Ishikawa (cell line): ENCODE measurements at regions not wholly inside any gene's neighbourhood (a gene's known extent, or its start where the extent isn't known, plus 50 kb on each side); places are given as distances from the start of the nearest gene placed in this dataset.

ENCODE experiments used
- CEBPB ChIP-seq: IDR thresholded peaks from 2 replicates; pipeline ENCODE4 v1.6.1; 2012
- CREB1 ChIP-seq: IDR thresholded peaks from 2 replicates; pipeline ENCODE4 v1.6.1; 2012; ENCODE audit warnings: low read depth
- EGR1 ChIP-seq: IDR thresholded peaks from 2 replicates; pipeline ENCODE4 v1.6.1; 2012
- EP300 ChIP-seq: IDR thresholded peaks from 2 replicates; pipeline ENCODE4 v1.6.1; 2012; ENCODE audit warnings: borderline replicate concordance
- FOXM1 ChIP-seq: IDR thresholded peaks from 2 replicates; pipeline ENCODE4 v1.6.1; 2012; ENCODE audit warnings: low read depth, borderline replicate concordance
- MAX ChIP-seq: IDR thresholded peaks from 2 replicates; pipeline ENCODE4 v1.6.1; 2012
- NFIC ChIP-seq: IDR thresholded peaks from 2 replicates; pipeline ENCODE4 v1.6.1; 2012
- RAD21 ChIP-seq: IDR thresholded peaks from 2 replicates; pipeline ENCODE4 v1.6.1; 2012; ENCODE audit warnings: low read depth
- REST ChIP-seq: IDR thresholded peaks from 2 replicates; pipeline ENCODE4 v1.6.1; 2012; ENCODE audit warnings: low read depth, mild to moderate bottlenecking
- TAF1 ChIP-seq: IDR thresholded peaks from 2 replicates; pipeline ENCODE4 v1.6.1; 2012; ENCODE audit warnings: low read depth, mild to moderate bottlenecking
- TCF12 ChIP-seq: IDR thresholded peaks from 2 replicates; pipeline ENCODE4 v1.6.1; 2012; ENCODE audit warnings: low read depth
- TEAD4 ChIP-seq: IDR thresholded peaks from 2 replicates; pipeline ENCODE4 v1.6.1; 2012
- USF1 ChIP-seq: IDR thresholded peaks from 2 replicates; pipeline ENCODE4 v1.6.1; 2012
- YY1 ChIP-seq: IDR thresholded peaks from 2 replicates; pipeline ENCODE4 v1.6.1; 2012; ENCODE audit warnings: low read depth
- ZBTB7A ChIP-seq: IDR thresholded peaks from 2 replicates; pipeline ENCODE4 v1.6.1; 2012; ENCODE audit warnings: low read depth

GRCh38 chr16:80274576-80275191, 266.1 kb upstream of the DYNLRB2 start:
- TF ChIP-seq ZBTB7A (no peak), TCF12 (no peak)

GRCh38 chr16:80273635-80274538, 266.9 kb upstream of the DYNLRB2 start:
- TF ChIP-seq EP300 (no peak), TEAD4 (no peak), FOXM1 (no peak), REST (no peak), EGR1 (no peak), CEBPB (no peak), RAD21 (no peak), TAF1 (no peak), YY1 (no peak), ZBTB7A (no peak), TCF12 (no peak), MAX (no peak), CREB1 (no peak), NFIC (no peak), USF1 (no peak)

GRCh38 chr16:80265624-80266306, 275.0 kb upstream of the DYNLRB2 start:
- TF ChIP-seq EGR1 (no peak), FOXM1 (no peak), USF1 (no peak), TEAD4 (no peak), TAF1 (no peak), CREB1 (no peak), TCF12 (no peak), RAD21 (no peak), MAX (no peak), CEBPB (no peak), ZBTB7A (no peak), NFIC (no peak), EP300 (no peak), YY1 (no peak), REST (no peak)

- TF ChIP-seq TCF12, result no peak
- no peak for TF ChIP-seq TAF1
- no peak for TF ChIP-seq CEBPB
- TF ChIP-seq USF1, result no peak
- TF ChIP-seq TEAD4, result no peak
- TF ChIP-seq EGR1, result no peak
- TF ChIP-seq YY1, result no peak
- no peak for TF ChIP-seq MAX
- TF ChIP-seq RAD21, result no peak
- no peak for TF ChIP-seq ZBTB7A
- no peak for TF ChIP-seq FOXM1
- no peak for TF ChIP-seq NFIC
- TF ChIP-seq CREB1, result no peak
Measured at GRCh38 chr16:80263848-80264694, 276.7 kb upstream of the DYNLRB2 start.
